ENCODE measurements at regions not wholly inside any gene's neighbourhood (a gene's known extent, or its start where the extent isn't known, plus 50 kb on each side); places are given as distances from the start of the nearest gene placed in this dataset.

DNA sequence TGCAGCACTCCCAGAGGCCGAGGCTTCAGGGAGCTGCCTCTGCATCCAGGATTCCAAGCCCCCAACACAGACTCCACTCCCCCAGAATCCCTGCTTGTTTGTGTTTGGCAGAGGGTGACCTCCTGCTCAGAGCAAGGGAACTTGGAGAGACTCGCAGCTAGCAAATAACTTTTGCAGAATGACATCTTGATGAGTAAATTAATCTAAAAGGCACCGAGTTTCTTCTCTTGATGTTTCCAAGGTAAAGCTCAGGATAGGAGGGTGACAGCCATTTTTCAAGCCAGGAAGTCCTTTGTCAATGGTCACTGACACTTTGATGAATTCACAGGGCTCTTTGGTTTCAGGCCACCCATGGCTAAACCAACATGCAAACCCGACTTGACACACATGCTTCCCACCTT is 523.0 kb downstream of the NTRK3 start:
- Histone ChIP-seq H3K27me3 (peaks cover 17% of the 10 kb centered on the region), H3K27ac (no peak overlapping the region), H3K4me1 (no peaks in the 10 kb centered on the region), H3K4me3 (no peak overlapping the region), H3K9me3 (no peaks in the 10 kb centered on the region), H3K36me3 (no peaks in the 10 kb centered on the region)
- TF ChIP-seq EP300 (IDR thresholded peaks at IDR 0.05) (no peak), POLR2AphosphoS5 (IDR thresholded peaks at IDR 0.05) (no peak), POLR2A (IDR thresholded peaks at IDR 0.05) (no peak)
- TF ChIP-seq, protein P1, sequence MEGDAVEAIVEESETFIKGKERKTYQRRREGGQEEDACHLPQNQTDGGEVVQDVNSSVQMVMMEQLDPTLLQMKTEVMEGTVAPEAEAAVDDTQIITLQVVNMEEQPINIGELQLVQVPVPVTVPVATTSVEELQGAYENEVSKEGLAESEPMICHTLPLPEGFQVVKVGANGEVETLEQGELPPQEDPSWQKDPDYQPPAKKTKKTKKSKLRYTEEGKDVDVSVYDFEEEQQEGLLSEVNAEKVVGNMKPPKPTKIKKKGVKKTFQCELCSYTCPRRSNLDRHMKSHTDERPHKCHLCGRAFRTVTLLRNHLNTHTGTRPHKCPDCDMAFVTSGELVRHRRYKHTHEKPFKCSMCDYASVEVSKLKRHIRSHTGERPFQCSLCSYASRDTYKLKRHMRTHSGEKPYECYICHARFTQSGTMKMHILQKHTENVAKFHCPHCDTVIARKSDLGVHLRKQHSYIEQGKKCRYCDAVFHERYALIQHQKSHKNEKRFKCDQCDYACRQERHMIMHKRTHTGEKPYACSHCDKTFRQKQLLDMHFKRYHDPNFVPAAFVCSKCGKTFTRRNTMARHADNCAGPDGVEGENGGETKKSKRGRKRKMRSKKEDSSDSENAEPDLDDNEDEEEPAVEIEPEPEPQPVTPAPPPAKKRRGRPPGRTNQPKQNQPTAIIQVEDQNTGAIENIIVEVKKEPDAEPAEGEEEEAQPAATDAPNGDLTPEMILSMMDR (IDR thresholded peaks at IDR 0.05), result no peak
- no peak for ATAC-seq
- 29 to 35% methylated on average over 1 to 3 of the region's 4 CpGs for WGBS, 2 donors (ENCODE audit: low coverage in 1 of 2)

DNA sequence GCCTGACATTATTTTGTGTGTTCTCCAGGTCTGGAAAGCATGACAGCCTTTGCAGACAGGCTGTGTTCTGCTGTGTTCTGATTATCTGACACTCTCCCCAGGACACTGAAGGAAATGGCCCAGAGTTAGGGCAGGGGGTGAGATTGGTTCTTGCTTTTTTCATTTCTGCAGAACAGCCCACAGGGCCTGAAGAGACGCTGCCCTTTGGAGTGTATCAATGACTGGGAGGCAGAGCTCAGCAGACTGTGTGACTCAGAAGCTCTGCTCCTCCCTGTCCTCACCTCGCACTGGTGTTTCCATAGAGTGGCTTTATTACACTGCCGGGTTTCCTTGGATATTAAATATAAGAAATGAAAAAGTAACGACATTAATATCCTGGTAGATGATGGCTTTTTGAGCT is 523.6 kb downstream of the NTRK3 start:
- no peak for ATAC-seq
- H3K4me3 ChIP-seq, result no peak overlapping the region
- H3K36me3 ChIP-seq, result no peaks in the 10 kb centered on the region
- H3K27ac ChIP-seq, result no peak overlapping the region
- 47 to 50% methylated on average over 4 of the region's 4 CpGs for WGBS, 2 donors (ENCODE audit: low coverage in 1 of 2)
- no peak for TF ChIP-seq EP300 (IDR thresholded peaks at IDR 0.05)
- TF ChIP-seq POLR2A (IDR thresholded peaks at IDR 0.05), result no peak
- no peak for TF ChIP-seq POLR2AphosphoS5 (IDR thresholded peaks at IDR 0.05)
- TF ChIP-seq, protein P1 (IDR thresholded peaks at IDR 0.05), result no peak
- no peaks in the 10 kb centered on the region for H3K9me3 ChIP-seq
- H3K4me1 ChIP-seq, result no peaks in the 10 kb centered on the region
- H3K27me3 ChIP-seq, result peaks cover 17% of the 10 kb centered on the region

DNA sequence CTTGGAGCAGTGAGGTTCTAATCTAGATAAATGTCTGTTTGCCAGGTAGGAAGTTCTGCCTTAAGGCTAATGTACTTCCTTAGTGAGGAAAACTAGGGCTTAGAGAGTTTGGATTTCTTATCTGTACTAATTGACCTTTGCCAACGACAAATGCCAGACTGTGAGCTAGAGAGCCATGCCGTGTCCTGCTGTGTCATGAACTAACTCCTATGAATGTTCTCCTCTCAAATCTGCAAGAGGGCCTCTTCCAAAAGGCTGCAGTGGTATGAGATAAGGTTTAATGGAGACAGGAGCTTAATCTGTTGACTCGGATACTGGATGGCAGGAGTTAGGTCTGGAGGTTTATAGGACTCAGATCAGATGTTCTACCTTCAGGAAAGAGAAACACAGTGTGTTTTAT is 524.9 kb downstream of the NTRK3 start:
- WGBS, 2 donors (ENCODE audit: low coverage in 1 of 2), result 30% methylated on average over 3 of the region's 3 CpGs; no CpG with 5 or more reads in 1 of the 2 donors
- TF ChIP-seq, protein P1 (IDR thresholded peaks at IDR 0.05), result no peak
- TF ChIP-seq POLR2AphosphoS5 (IDR thresholded peaks at IDR 0.05), result no peak
- no peak for TF ChIP-seq EP300 (IDR thresholded peaks at IDR 0.05)
- TF ChIP-seq POLR2A (IDR thresholded peaks at IDR 0.05), result no peak
- Histone ChIP-seq H3K4me1 (no peaks in the 10 kb centered on the region), H3K27me3 (peaks cover 17% of the 10 kb centered on the region), H3K9me3 (no peaks in the 10 kb centered on the region), H3K36me3 (no peaks in the 10 kb centered on the region), H3K27ac (no peak overlapping the region), H3K4me3 (no peak overlapping the region)
- no peak for ATAC-seq

DNA sequence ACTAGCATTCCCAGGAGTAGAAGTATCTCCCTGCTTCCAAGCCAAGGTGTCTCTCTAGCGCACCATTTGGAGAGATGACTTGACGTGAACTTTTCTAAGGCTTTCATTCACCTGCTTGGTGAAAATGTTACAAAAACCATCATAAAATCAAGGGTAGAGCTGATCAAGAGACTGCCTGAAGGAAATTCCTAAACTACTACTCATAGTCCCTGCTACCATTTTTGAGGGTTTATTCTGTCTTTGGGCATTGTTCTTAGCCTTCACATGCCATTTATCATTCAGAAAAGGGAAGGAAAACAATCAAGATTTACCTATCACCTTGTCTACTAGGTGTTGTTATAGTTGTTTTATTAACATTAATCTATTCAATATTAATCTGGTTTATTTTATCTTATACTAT is 525.8 kb downstream of the NTRK3 start:
- TF ChIP-seq POLR2AphosphoS5 (IDR thresholded peaks at IDR 0.05) (no peak), EP300 (IDR thresholded peaks at IDR 0.05) (no peak)
- WGBS, 2 donors (ENCODE audit: low coverage in 1 of 2), result 67 to 100% methylated on average over 1 to 2 of the region's 2 CpGs
- no peaks in the 10 kb centered on the region for H3K9me3 ChIP-seq
- no peak overlapping the region for H3K27ac ChIP-seq
- peaks cover 13% of the 10 kb centered on the region for H3K27me3 ChIP-seq
- no peaks in the 10 kb centered on the region for H3K36me3 ChIP-seq
- ATAC-seq, result no peak
- H3K4me1 ChIP-seq, result no peaks in the 10 kb centered on the region
- no peak overlapping the region for H3K4me3 ChIP-seq

DNA sequence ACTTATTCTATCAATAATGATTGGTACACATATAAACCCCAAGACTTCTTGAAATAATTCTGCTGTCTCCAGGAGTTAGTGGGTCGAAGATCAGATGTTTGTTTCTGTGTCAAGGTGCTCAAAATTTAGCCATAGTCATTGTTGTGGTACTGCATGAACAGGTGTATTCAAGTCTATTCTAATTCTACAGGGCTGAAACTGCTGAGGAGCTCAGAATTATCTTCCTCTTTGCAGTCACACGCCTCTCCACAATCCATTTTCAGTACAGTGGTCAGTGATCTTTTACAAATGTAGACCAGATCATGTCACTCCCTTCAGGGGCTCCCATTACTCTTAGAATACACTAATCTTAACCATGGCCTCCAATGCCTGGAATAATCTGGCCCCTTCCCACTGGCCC is 527.5 kb downstream of the NTRK3 start:
- Histone ChIP-seq H3K9me3 (no peaks in the 10 kb centered on the region), H3K27ac (no peak overlapping the region), H3K27me3 (peaks cover 6% of the 10 kb centered on the region), H3K36me3 (no peaks in the 10 kb centered on the region), H3K4me1 (no peaks in the 10 kb centered on the region), H3K4me3 (no peak overlapping the region)
- 56 to 87% methylated on average over 2 of the region's 2 CpGs for WGBS, 2 donors (ENCODE audit: low coverage in 1 of 2)
- no peak for TF ChIP-seq POLR2AphosphoS5 (IDR thresholded peaks at IDR 0.05)
- TF ChIP-seq EP300 (IDR thresholded peaks at IDR 0.05), result no peak
- TF ChIP-seq POLR2A (IDR thresholded peaks at IDR 0.05), result no peak
- TF ChIP-seq, protein P1 (IDR thresholded peaks at IDR 0.05), result no peak
- ATAC-seq, result no peak
